ENCODE measurements at regions not wholly inside any gene's neighbourhood (a gene's known extent, or its start where the extent isn't known, plus 50 kb on each side); places are given as distances from the start of the nearest gene placed in this dataset.

GRCh38 chrX:4682636-4683035 lies 969.2 kb upstream of the PRKX start:
- Histone ChIP-seq H3K4me1 (no peaks in the 10 kb centered on the region), H3K9me3 (peaks cover 0 to 6% (median 0%) of the 10 kb centered on the region in 11 donors), H3K4me3 (no peak overlapping the region), H3K27me3 (no peaks in the 10 kb centered on the region), H3K27ac (no peak overlapping the region), H3K36me3 (no peaks in the 10 kb centered on the region)
- DNase-seq (no peak), ATAC-seq (no peak)
- intact Hi-C loops (cut with DNase I), result no loop called here
- no peak for TF ChIP-seq CTCF (IDR thresholded peaks at IDR 0.05)
- 74 to 84% methylated on average over 6 of the region's 6 CpGs for WGBS, 2 donors

- 55 to 64% methylated on average over 4 of the region's 4 CpGs for WGBS, 2 donors
- no peak for ATAC-seq
- no peak for DNase-seq
Measured at GRCh38 chrX:4675686-4676300, 962.3 kb upstream of the PRKX start.

GRCh38 chrX:4674028-4674782 lies 960.8 kb upstream of the PRKX start:
- DNase-seq (no peak), ATAC-seq (no peak)
- no peak overlapping the region for H3K27ac ChIP-seq
- H3K36me3 ChIP-seq, result no peaks in the 10 kb centered on the region
- WGBS, 2 donors, result 84 to 85% methylated on average over 6 of the region's 6 CpGs
- H3K27me3 ChIP-seq, result no peaks in the 10 kb centered on the region
- H3K4me3 ChIP-seq, result no peak overlapping the region
- no peaks in the 10 kb centered on the region for H3K4me1 ChIP-seq
- intact Hi-C loops (cut with DNase I), result no loop called here
- H3K9me3 ChIP-seq, result peaks cover 0 to 4% (median 0%) of the 10 kb centered on the region in 11 donors
- no peak for TF ChIP-seq CTCF (IDR thresholded peaks at IDR 0.05)

More at GRCh38 chrX:4675686-4676300, 962.3 kb upstream of the PRKX start:
- Histone ChIP-seq H3K4me3 (no peak overlapping the region), H3K9me3 (peaks cover 0 to 4% (median 0%) of the 10 kb centered on the region in 11 donors), H3K27ac (no peak overlapping the region), H3K36me3 (no peaks in the 10 kb centered on the region), H3K27me3 (no peaks in the 10 kb centered on the region), H3K4me1 (no peaks in the 10 kb centered on the region)
- no peak for TF ChIP-seq CTCF (IDR thresholded peaks at IDR 0.05)
- intact Hi-C loops (cut with DNase I), result no loop called here

- TF ChIP-seq CTCF (IDR thresholded peaks at IDR 0.05), result no peak
- H3K4me1 ChIP-seq, result no peaks in the 10 kb centered on the region
- no peak overlapping the region for H3K4me3 ChIP-seq
- DNase-seq (no peak), ATAC-seq (no peak)
- H3K27ac ChIP-seq, result no peak overlapping the region
- H3K27me3 ChIP-seq, result no peaks in the 10 kb centered on the region
- intact Hi-C loops (cut with DNase I), result no loop called here
- no peaks in the 10 kb centered on the region for H3K36me3 ChIP-seq
- WGBS, 2 donors, result 34 to 47% methylated on average over 4 of the region's 4 CpGs
- H3K9me3 ChIP-seq, result no peaks in the 10 kb centered on the region
Measured at GRCh38 chrX:4671344-4671743, 957.9 kb upstream of the PRKX start.
